Ovary (tissue), 3 donors: ENCODE measurements at regions not wholly inside any gene's neighbourhood (a gene's known extent, or its start where the extent isn't known, plus 50 kb on each side); places are given as distances from the start of the nearest gene placed in this dataset.

Source experiments
- CTCF ChIP-seq, 3 donors: fragments of 450-650 bp in 2 of 3; fragments of 200-600 bp in 1 of 3; IDR thresholded peaks; one replicate each; pipeline versions ENCODE4 v1.5.1 to v1.8.0; 2016 to 2022; ENCODE audit warnings: antibody characterized with exemption in 3 of 3, mild to moderate bottlenecking in 1 of 3
- EP300 ChIP-seq: sonication (generic); formaldehyde crosslinking; IDR thresholded peaks from one replicate; pipeline ENCODE4 v1.6.1; 2017; ENCODE audit warnings: antibody characterized with exemption
- POLR2A ChIP-seq: fragments of 450-650 bp; IDR thresholded peaks from one replicate; pipeline ENCODE4 v1.6.1; 2017; ENCODE audit warnings: antibody characterized with exemption, mild to moderate bottlenecking, moderate library complexity
- donor health status: DM: no; HTN: no; CAD: no.

- TF ChIP-seq CTCF (IDR thresholded peaks at IDR 0.05) (no peak), EP300 (no peak), POLR2A (no peak)
Measured at GRCh38 chr1:214928574-214928973, 154.0 kb upstream of the KCNK2 start.
